IMR-90 (cell line): ENCODE measurements at regions not wholly inside any gene's neighbourhood (a gene's known extent, or its start where the extent isn't known, plus 50 kb on each side); places are given as distances from the start of the nearest gene placed in this dataset.

Experiments
- BHLHE40 ChIP-seq: fragments of 150-350 bp; IDR thresholded peaks from 2 replicates; pipeline ENCODE4 v1.6.1; 2016; ENCODE audit warnings: mild to moderate bottlenecking, low read depth, low read length
- CTCF ChIP-seq: conservative IDR thresholded peaks from 2 replicates; pipeline ENCODE4 v1.5.1; 2012; ENCODE audit warnings: mild to moderate bottlenecking, low read depth, low read length, improper control_type of control experiment
- ELK1 ChIP-seq: fragments of 150-350 bp; IDR thresholded peaks from 2 replicates; pipeline ENCODE4 v1.6.1; 2016; ENCODE audit warnings: low read depth, mild to moderate bottlenecking, low read length, moderate library complexity, borderline replicate concordance
- MAFK ChIP-seq: IDR thresholded peaks from 2 replicates; pipeline ENCODE4 v1.6.1; 2012; ENCODE audit warnings: low read depth, low read length, improper control_type of control experiment
- MAZ ChIP-seq: IDR thresholded peaks from 2 replicates; pipeline ENCODE4 v1.6.1; 2012; ENCODE audit warnings: low read depth, mild to moderate bottlenecking, low read length, improper control_type of control experiment, moderate library complexity, borderline replicate concordance
- MXI1 ChIP-seq: IDR thresholded peaks from 2 replicates; pipeline ENCODE4 v1.6.1; 2012; ENCODE audit warnings: low read depth, mild to moderate bottlenecking, low read length, moderate library complexity, borderline replicate concordance
- POLR2A ChIP-seq: IDR thresholded peaks from 2 replicates; pipeline ENCODE4 v1.6.1; 2012; ENCODE audit warnings: mild to moderate bottlenecking, low read depth, low read length
- RAD21 ChIP-seq: IDR thresholded peaks from 2 replicates; pipeline ENCODE4 v1.6.1; 2012; ENCODE audit warnings: low read length, improper control_type of control experiment
- RCOR1 ChIP-seq: IDR thresholded peaks from 2 replicates; pipeline ENCODE4 v1.6.1; 2012; ENCODE audit warnings: mild to moderate bottlenecking, low read length, improper control_type of control experiment; ENCODE audit not compliant: insufficient replicate concordance
- SMC3 ChIP-seq: fragments of 150-350 bp; IDR thresholded peaks from 2 replicates; pipeline ENCODE4 v1.6.1; 2016; ENCODE audit warnings: low read depth, mild to moderate bottlenecking, antibody characterized with exemption, low read length, moderate library complexity
- USF2 ChIP-seq: fragments of 150-350 bp; IDR thresholded peaks from 2 replicates; pipeline ENCODE4 v1.6.1; 2017; ENCODE audit warnings: mild to moderate bottlenecking, antibody characterized with exemption, low read length, low read depth

GRCh38 chr20:54843865-54844264, 368.5 kb downstream of the DOK5 start:
- TF ChIP-seq USF2: no peak
- no peak for TF ChIP-seq CTCF
- TF ChIP-seq POLR2A: no peak
- TF ChIP-seq MAFK: no peak
- no peak for TF ChIP-seq MXI1
- no peak for TF ChIP-seq ELK1
- no peak for TF ChIP-seq RCOR1
- no peak for TF ChIP-seq SMC3
- TF ChIP-seq RAD21: no peak
- TF ChIP-seq MAZ: no peak
- no peak for TF ChIP-seq BHLHE40
